Upper lobe of right lung (tissue), 1 donor: ENCODE measurements at regions not wholly inside any gene's neighbourhood (a gene's known extent, or its start where the extent isn't known, plus 50 kb on each side); places are given as distances from the start of the nearest gene placed in this dataset.

Experiments
- ATAC-seq: fragments of 200-7000 bp; cut with Tn5 transposase; one replicate; pipeline ENCODE4 v1.9.1; 2020; ENCODE audit warnings: mild to moderate bottlenecking, moderate library complexity
- DNase-seq: peaks from one replicate; pipeline ENCODE4 v3.0.0-alpha.2; 2020
- H3K27ac ChIP-seq: fragments of 200-600 bp; one replicate; pipeline ENCODE4 v1.8.0; 2022
- H3K27me3 ChIP-seq: fragments of 200-600 bp; one replicate; pipeline ENCODE4 v1.8.0; 2022; ENCODE audit warnings: mild to moderate bottlenecking
- H3K36me3 ChIP-seq: fragments of 200-600 bp; one replicate; pipeline ENCODE4 v1.8.0; 2022
- H3K4me1 ChIP-seq: fragments of 200-600 bp; one replicate; pipeline ENCODE4 v1.8.0; 2022
- H3K4me3 ChIP-seq: fragments of 200-600 bp; one replicate; pipeline ENCODE4 v1.8.0; 2022; ENCODE audit warnings: mild to moderate bottlenecking
- H3K9me3 ChIP-seq: fragments of 200-600 bp; one replicate; pipeline ENCODE4 v1.8.0; 2022
- CTCF ChIP-seq: fragments of 200-600 bp; IDR thresholded peaks from one replicate; pipeline ENCODE4 v1.8.0; 2022; ENCODE audit warnings: antibody characterized with exemption
- intact Hi-C: fragments of 100-400 bp; cut with DNase I; formaldehyde crosslinking; loops from one replicate; pipeline ENCODE4 v1.11.0; 2022
- donor health status: DM: no; HTN: yes; CAD: no; lungs with severe emphysema.

DNA sequence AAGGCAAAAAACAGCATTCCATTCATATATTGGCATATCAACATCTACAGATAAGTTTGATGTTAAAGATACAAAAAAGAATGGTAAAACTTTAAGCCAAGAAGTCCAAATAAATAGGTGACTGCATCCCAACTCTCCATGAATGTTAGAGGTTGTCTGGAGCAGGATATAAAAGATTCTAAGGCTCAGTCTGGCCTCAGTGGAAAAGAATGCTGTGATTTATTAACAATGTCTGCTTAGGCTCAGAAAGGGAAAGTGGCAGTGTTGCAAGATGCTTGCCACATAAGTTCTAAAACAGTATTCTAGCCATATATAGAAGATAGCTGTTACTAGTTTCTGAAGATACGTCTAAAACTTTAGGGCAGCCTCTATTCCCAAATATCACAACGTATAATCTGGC, 179.8 kb upstream of the NBEA start:
- TF ChIP-seq CTCF, result no peak
- DNase-seq (no peak), ATAC-seq (no peak)
- Histone ChIP-seq H3K27me3 (no peaks in the 10 kb centered on the region), H3K4me1 (no peaks in the 10 kb centered on the region), H3K27ac (no peak overlapping the region), H3K4me3 (no peak overlapping the region), H3K36me3 (no peaks in the 10 kb centered on the region), H3K9me3 (no peaks in the 10 kb centered on the region)
- intact Hi-C loops, result no loop called here

- Histone ChIP-seq H3K4me3 (no peak overlapping the region), H3K27ac (no peak overlapping the region), H3K9me3 (no peaks in the 10 kb centered on the region), H3K36me3 (no peaks in the 10 kb centered on the region), H3K4me1 (no peaks in the 10 kb centered on the region), H3K27me3 (no peaks in the 10 kb centered on the region)
- TF ChIP-seq CTCF, result no peak
- DNase-seq, result no peak
- intact Hi-C loops, result no loop called here
- no peak for ATAC-seq
Observed at GRCh38 chr13:34764246-34764645, 177.8 kb upstream of the NBEA start.

DNA sequence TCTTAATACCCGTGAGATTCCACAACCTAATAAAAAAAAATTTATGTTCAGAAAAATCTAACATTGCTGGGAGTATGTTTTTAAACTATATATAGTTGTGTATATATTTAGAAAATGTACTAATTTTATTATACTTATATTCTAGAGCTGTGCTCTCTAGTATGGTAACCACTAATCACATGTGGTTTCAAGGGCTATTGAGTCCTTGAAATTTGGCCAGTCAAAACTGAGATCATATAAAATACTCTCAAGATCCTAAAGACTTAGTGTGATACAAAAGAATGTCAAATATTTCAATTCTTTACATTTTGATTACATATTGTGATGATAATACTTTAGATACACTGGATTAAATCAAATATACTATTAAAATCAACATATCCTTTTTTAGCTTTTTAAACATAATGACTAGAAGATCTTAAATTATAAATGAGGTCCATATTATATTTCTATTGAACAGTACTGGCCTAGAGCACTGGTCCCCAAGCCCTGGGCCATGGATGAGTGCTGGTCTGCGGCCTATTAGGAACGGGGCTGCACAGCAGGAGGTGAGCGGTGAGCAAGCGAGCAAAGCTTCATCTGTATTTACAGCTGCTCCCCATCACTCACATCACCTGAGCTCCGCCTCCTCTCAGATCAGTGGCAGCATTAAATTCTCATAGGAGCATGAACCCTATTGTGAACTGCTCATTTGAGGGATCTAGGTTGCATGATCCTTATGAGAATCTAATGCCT, 176.5 kb upstream of the NBEA start:
- intact Hi-C loops, result no loop called here
- no peak for DNase-seq
- ATAC-seq, result no peak
- Histone ChIP-seq H3K27ac (no peak overlapping the region), H3K36me3 (no peaks in the 10 kb centered on the region), H3K4me1 (no peaks in the 10 kb centered on the region), H3K9me3 (no peaks in the 10 kb centered on the region), H3K27me3 (no peaks in the 10 kb centered on the region), H3K4me3 (no peak overlapping the region)
- no peak for TF ChIP-seq CTCF

GRCh38 chr13:34767778-34768177, 174.3 kb upstream of the NBEA start:
- no peaks in the 10 kb centered on the region for H3K4me1 ChIP-seq
- H3K27ac ChIP-seq, result no peak overlapping the region
- no peaks in the 10 kb centered on the region for H3K27me3 ChIP-seq
- H3K4me3 ChIP-seq, result no peak overlapping the region
- TF ChIP-seq CTCF, result no peak
- no peaks in the 10 kb centered on the region for H3K9me3 ChIP-seq
- intact Hi-C loops, result no loop called here
- H3K36me3 ChIP-seq, result no peaks in the 10 kb centered on the region
- DNase-seq, result no peak
- ATAC-seq, result no peak

DNA sequence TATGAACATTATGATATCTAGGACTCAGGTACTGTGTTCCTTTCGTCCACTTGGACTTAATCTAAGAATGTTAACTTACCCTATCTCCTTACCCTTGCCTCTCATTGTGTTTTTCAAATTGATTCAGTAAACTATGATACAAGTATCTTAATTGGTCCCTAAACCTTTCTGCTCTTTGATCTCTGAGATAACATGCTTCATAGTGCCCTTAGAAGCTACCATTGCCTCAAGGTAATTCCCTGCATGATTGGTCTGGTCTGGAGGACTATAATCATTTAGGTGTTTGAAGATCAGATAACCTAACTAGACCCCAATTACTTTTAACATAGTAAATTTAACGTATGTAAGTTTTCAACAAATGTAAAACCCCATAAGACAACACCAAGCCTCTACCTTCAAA, 169.9 kb upstream of the NBEA start:
- Histone ChIP-seq H3K27me3 (no peaks in the 10 kb centered on the region), H3K4me1 (no peaks in the 10 kb centered on the region), H3K9me3 (no peaks in the 10 kb centered on the region), H3K27ac (no peak overlapping the region), H3K36me3 (no peaks in the 10 kb centered on the region), H3K4me3 (no peak overlapping the region)
- intact Hi-C loops, result no loop called here
- DNase-seq (no peak), ATAC-seq (no peak)
- no peak for TF ChIP-seq CTCF

DNA sequence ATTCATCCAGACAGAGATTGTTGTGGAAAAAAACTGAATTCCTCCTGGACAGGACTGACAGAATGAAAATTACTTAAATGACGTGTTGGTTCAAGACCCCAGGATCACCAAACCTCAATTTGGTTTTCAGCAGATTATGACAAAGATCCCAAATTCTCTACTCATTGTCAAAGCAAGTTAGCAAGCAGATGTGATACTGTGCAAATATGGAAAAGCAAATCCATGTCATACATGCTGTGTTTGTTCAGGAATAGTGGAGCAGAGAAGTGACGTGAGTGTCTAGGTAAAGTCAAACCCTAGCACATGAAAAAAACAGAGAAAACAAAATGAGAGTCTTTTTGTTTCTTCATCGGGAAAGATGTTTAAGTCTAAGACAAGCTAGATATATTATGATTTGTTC, 169.2 kb upstream of the NBEA start:
- ATAC-seq (no peak), DNase-seq (no peak)
- Histone ChIP-seq H3K9me3 (no peaks in the 10 kb centered on the region), H3K36me3 (no peaks in the 10 kb centered on the region), H3K4me3 (no peak overlapping the region), H3K27me3 (no peaks in the 10 kb centered on the region), H3K27ac (no peak overlapping the region), H3K4me1 (no peaks in the 10 kb centered on the region)
- intact Hi-C loops, result no loop called here
- no peak for TF ChIP-seq CTCF
